A673 (cell line): ENCODE measurements at regions not wholly inside any gene's neighbourhood (a gene's known extent, or its start where the extent isn't known, plus 50 kb on each side); places are given as distances from the start of the nearest gene placed in this dataset.

Experiments
- EZH2 ChIP-seq: fragments of 200-600 bp; sonication (generic); IDR thresholded peaks from 2 replicates; pipeline ENCODE4 v1.6.1; 2017; ENCODE audit warnings: borderline replicate concordance, low read depth, mild to moderate bottlenecking, mixed read lengths, antibody characterized with exemption, low read length; ENCODE audit not compliant: poor library complexity, severe bottlenecking
- TF ChIP-seq, protein P1 (sequence below): fragments of 300-800, 200-600 bp; sonication (generic); conservative IDR thresholded peaks from 2 replicates; pipeline ENCODE4 v1.5.1; 2017; ENCODE audit warnings: low read depth, mild to moderate bottlenecking, antibody characterized with exemption, low read length, moderate library complexity, mixed read lengths

- TF ChIP-seq, protein P1, sequence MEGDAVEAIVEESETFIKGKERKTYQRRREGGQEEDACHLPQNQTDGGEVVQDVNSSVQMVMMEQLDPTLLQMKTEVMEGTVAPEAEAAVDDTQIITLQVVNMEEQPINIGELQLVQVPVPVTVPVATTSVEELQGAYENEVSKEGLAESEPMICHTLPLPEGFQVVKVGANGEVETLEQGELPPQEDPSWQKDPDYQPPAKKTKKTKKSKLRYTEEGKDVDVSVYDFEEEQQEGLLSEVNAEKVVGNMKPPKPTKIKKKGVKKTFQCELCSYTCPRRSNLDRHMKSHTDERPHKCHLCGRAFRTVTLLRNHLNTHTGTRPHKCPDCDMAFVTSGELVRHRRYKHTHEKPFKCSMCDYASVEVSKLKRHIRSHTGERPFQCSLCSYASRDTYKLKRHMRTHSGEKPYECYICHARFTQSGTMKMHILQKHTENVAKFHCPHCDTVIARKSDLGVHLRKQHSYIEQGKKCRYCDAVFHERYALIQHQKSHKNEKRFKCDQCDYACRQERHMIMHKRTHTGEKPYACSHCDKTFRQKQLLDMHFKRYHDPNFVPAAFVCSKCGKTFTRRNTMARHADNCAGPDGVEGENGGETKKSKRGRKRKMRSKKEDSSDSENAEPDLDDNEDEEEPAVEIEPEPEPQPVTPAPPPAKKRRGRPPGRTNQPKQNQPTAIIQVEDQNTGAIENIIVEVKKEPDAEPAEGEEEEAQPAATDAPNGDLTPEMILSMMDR: no peak
- TF ChIP-seq EZH2: no peak
Observed at GRCh38 chr9:89256225-89256624, 54.8 kb upstream of the CKS2 start.
